Neural crest cell (in vitro differentiated cells): ENCODE measurements at regions not wholly inside any gene's neighbourhood (a gene's known extent, or its start where the extent isn't known, plus 50 kb on each side); places are given as distances from the start of the nearest gene placed in this dataset.

Source experiments
- DNase-seq: peaks from one replicate; pipeline ENCODE4 v3.0.0; 2021; ENCODE audit warnings: low read depth, mixed read lengths, low spot score
- H3K27ac Mint-ChIP-seq: one replicate; pipeline ENCODE4 v1.8.0; 2021; ENCODE audit warnings: mild to moderate bottlenecking, mixed read lengths; ENCODE audit not compliant: unreplicated experiment
- H3K27me3 Mint-ChIP-seq: 2 replicates; pipeline ENCODE4 v1.8.0; 2021; ENCODE audit warnings: low read depth, mild to moderate bottlenecking, mixed read lengths
- H3K36me3 Mint-ChIP-seq: 2 replicates; pipeline ENCODE4 v1.8.0; 2021; ENCODE audit warnings: low read depth, mild to moderate bottlenecking, mixed read lengths
- H3K4me1 Mint-ChIP-seq: 2 replicates; pipeline ENCODE4 v1.8.0; 2021; ENCODE audit warnings: mixed read lengths
- H3K4me3 Mint-ChIP-seq: one replicate; pipeline ENCODE4 v1.8.0; 2021; ENCODE audit warnings: mild to moderate bottlenecking, mixed read lengths
- H3K9me3 Mint-ChIP-seq: 2 replicates; pipeline ENCODE4 v1.8.0; 2021; ENCODE audit warnings: mixed read lengths
- CTCF ChIP-seq: fragments of 200-600 bp; sonication (generic); conservative IDR thresholded peaks from 2 replicates; pipeline ENCODE4 v1.5.0; 2021; ENCODE audit warnings: antibody characterized with exemption, mild to moderate bottlenecking

DNA sequence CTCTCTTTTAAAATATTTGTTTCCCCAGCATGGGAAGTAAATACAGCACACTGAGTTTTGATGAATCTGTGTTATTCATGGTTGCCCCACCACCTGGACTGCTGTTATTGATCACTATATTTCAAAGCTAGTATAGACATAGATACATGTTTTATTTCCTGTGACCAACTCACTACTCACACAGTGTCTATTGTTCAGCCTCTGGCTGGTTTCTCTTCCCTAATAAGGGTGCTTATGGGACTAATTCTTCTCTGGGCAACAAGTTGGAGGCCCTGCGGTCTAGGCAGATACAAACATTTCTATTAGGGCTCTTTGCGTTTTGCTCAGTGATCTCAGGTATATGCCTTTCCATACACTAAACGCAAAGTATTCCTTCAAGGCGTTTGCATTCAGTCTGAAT, 1191.0 kb upstream of the TMEM132C start:
- H3K9me3 Mint-ChIP-seq = peaks cover 4% of the 10 kb centered on the region
- H3K4me1 Mint-ChIP-seq = no peaks in the 10 kb centered on the region
- H3K27me3 Mint-ChIP-seq = no peaks in the 10 kb centered on the region
- TF ChIP-seq CTCF = no peak
- H3K36me3 Mint-ChIP-seq = no peaks in the 10 kb centered on the region
- no peak overlapping the region for H3K4me3 Mint-ChIP-seq
- no peak for DNase-seq
- H3K27ac Mint-ChIP-seq = no peak overlapping the region

DNA sequence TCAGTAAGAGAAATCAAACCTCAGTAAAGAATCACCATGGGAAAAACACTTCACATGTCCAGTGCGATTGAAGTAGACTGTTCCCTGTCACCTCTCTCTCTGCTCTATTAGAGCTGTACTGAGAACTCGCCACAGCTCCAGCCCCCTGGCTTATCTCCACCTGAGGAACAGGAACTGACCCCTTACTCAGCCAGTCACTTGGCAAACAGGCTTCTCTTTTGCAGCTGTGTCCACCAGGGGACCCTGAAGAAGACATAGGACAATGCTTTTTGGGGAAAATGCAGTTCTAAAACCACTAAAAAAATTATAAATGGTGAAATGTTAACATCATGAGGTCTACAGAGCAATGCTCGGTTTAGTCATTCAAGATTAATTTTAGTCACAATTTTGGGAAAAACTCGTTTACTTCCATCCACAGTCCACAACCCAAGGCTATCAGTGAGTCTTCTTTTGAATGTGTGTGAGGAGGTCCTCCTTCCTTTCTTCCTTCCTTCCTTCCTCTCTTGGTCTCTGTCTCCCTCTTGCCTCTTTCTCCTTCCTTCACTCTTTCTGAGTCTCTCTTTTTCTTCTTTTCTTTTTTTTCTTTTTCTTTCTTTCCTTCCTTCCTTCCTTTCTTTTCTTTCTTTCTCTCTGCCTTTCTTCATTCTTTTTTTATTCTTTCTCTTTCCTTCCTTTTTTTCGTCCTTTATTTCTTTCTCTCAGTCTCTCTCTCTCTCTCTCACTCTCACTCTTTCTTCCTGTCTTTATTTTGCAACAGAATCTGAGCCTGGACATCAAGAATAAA, 1189.5 kb upstream of the TMEM132C start:
- Mint-ChIP-seq H3K9me3 (peaks cover 8% of the 10 kb centered on the region), H3K4me3 (no peak overlapping the region), H3K27ac (no peak overlapping the region), H3K27me3 (no peaks in the 10 kb centered on the region), H3K36me3 (no peaks in the 10 kb centered on the region), H3K4me1 (no peaks in the 10 kb centered on the region)
- TF ChIP-seq CTCF = no peak
- no peak for DNase-seq

- Mint-ChIP-seq H3K27ac (no peak overlapping the region), H3K4me1 (peaks cover 11% of the 10 kb centered on the region), H3K27me3 (no peaks in the 10 kb centered on the region), H3K36me3 (no peaks in the 10 kb centered on the region), H3K4me3 (no peak overlapping the region), H3K9me3 (peaks cover 8% of the 10 kb centered on the region)
- no peak for TF ChIP-seq CTCF
- DNase-seq = no peak
Observed at GRCh38 chr12:127078577-127079350, 1188.2 kb upstream of the TMEM132C start.

DNA sequence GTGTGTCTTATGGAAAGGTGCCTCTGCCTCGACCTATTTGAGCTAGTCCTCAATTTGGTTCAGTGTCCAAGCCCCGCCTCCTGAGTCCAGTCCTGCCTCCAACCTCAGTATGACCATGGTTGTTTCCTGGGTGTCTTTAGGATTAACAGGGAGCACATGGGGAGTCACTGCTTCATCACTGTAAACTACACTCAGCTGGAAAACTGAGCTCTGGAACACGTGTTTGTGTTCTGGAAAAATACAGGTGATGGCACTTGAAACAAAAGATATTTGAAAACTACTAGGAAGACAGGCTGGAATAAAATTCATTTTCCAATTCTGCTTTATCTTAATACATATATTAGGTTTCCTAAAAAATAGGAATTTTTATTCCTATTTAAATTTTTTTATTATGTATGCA, 1187.3 kb upstream of the TMEM132C start:
- Mint-ChIP-seq H3K4me1 (peaks cover 15% of the 10 kb centered on the region), H3K27me3 (no peaks in the 10 kb centered on the region), H3K36me3 (no peaks in the 10 kb centered on the region), H3K27ac (no peak overlapping the region), H3K9me3 (peaks cover 8% of the 10 kb centered on the region), H3K4me3 (no peak overlapping the region)
- no peak for TF ChIP-seq CTCF
- no peak for DNase-seq

- H3K36me3 Mint-ChIP-seq = no peaks in the 10 kb centered on the region
- no peak for TF ChIP-seq CTCF
- peaks cover 2% of the 10 kb centered on the region for H3K27me3 Mint-ChIP-seq
- no peak for DNase-seq
- no peak overlapping the region for H3K27ac Mint-ChIP-seq
- peaks cover 15% of the 10 kb centered on the region for H3K4me1 Mint-ChIP-seq
- peaks cover 8% of the 10 kb centered on the region for H3K9me3 Mint-ChIP-seq
- H3K4me3 Mint-ChIP-seq = no peak overlapping the region
Observed at GRCh38 chr12:127081058-127081457, 1185.9 kb upstream of the TMEM132C start.
